Endothelial cell (in vitro differentiated cells): ENCODE measurements at regions not wholly inside any gene's neighbourhood (a gene's known extent, or its start where the extent isn't known, plus 50 kb on each side); places are given as distances from the start of the nearest gene placed in this dataset.

Experiments used
- DNase-seq: peaks from one replicate; pipeline ENCODE4 v3.0.0; 2021; ENCODE audit warnings: low spot score
- H3K27ac Mint-ChIP-seq: one replicate; pipeline ENCODE4 v1.8.0; 2021; ENCODE audit warnings: mixed read lengths, inconsistent platforms; ENCODE audit not compliant: unreplicated experiment
- H3K27me3 Mint-ChIP-seq: one replicate; pipeline ENCODE4 v1.8.0; 2021; ENCODE audit warnings: mild to moderate bottlenecking, moderate library complexity, mixed read lengths, inconsistent platforms; ENCODE audit not compliant: unreplicated experiment
- H3K36me3 Mint-ChIP-seq: one replicate; pipeline ENCODE4 v1.8.0; 2021; ENCODE audit warnings: mild to moderate bottlenecking, low read depth, mixed read lengths, inconsistent platforms; ENCODE audit not compliant: unreplicated experiment
- H3K4me1 Mint-ChIP-seq: one replicate; pipeline ENCODE4 v1.8.0; 2021; ENCODE audit warnings: mild to moderate bottlenecking, mixed read lengths, inconsistent platforms; ENCODE audit not compliant: unreplicated experiment
- H3K4me3 Mint-ChIP-seq: one replicate; pipeline ENCODE4 v1.8.0; 2021; ENCODE audit warnings: mild to moderate bottlenecking, mixed read lengths, inconsistent platforms; ENCODE audit not compliant: unreplicated experiment
- H3K9me3 Mint-ChIP-seq: one replicate; pipeline ENCODE4 v1.8.0; 2021; ENCODE audit warnings: mixed read lengths, inconsistent platforms; ENCODE audit not compliant: unreplicated experiment
- TF ChIP-seq, protein P1 (sequence below): fragments of 200-600 bp; sonication (generic); IDR thresholded peaks from one replicate; pipeline ENCODE4 v1.5.0; 2021; ENCODE audit warnings: antibody characterized with exemption; ENCODE audit not compliant: unreplicated experiment

DNA sequence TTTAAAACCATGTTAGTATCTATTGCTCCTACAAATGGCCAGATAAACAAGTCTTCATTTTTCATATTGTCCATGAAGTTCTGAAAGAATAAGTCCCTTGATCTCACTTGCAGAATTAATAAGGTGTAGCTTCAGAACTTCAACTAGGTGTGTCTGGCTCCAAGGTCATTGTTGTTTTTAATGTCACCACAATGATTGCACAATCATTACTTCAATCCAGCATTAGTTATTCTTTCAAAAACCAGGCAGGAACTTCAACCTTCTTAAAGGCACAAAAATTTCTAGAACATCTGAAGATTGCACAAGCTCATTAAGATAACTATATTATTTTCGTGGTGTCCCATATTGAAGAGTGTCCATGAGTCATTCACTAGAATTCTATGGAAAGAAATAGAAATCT, 1386.4 kb downstream of the CDH11 start:
- Mint-ChIP-seq H3K36me3 (no peaks in the 10 kb centered on the region), H3K27me3 (no peaks in the 10 kb centered on the region), H3K27ac (no peak overlapping the region), H3K9me3 (no peaks in the 10 kb centered on the region), H3K4me3 (no peak overlapping the region), H3K4me1 (no peaks in the 10 kb centered on the region)
- no peak for DNase-seq
- TF ChIP-seq, protein P1, sequence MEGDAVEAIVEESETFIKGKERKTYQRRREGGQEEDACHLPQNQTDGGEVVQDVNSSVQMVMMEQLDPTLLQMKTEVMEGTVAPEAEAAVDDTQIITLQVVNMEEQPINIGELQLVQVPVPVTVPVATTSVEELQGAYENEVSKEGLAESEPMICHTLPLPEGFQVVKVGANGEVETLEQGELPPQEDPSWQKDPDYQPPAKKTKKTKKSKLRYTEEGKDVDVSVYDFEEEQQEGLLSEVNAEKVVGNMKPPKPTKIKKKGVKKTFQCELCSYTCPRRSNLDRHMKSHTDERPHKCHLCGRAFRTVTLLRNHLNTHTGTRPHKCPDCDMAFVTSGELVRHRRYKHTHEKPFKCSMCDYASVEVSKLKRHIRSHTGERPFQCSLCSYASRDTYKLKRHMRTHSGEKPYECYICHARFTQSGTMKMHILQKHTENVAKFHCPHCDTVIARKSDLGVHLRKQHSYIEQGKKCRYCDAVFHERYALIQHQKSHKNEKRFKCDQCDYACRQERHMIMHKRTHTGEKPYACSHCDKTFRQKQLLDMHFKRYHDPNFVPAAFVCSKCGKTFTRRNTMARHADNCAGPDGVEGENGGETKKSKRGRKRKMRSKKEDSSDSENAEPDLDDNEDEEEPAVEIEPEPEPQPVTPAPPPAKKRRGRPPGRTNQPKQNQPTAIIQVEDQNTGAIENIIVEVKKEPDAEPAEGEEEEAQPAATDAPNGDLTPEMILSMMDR = no peak

DNA sequence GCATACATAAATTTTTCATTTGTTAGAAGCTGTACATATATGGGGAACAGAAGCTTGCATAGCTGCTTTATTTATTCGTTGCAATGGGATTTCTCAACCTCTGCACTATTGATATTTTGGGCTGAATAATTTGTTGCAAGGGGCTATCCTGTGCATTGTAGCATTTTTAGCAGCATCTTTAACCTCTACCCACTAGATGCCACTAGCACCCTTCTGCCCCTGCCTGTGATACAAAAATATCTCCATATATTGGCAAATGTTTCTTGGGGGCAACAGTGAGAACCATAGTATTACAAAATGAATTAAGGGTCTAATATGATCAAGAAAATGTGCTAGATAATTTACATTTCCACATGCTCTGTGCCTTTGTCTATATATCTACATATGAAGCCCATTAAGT, 1401.0 kb downstream of the CDH11 start:
- Mint-ChIP-seq H3K4me3 (no peak overlapping the region), H3K27me3 (no peaks in the 10 kb centered on the region), H3K9me3 (no peaks in the 10 kb centered on the region), H3K36me3 (no peaks in the 10 kb centered on the region), H3K4me1 (no peaks in the 10 kb centered on the region), H3K27ac (no peak overlapping the region)
- DNase-seq = no peak
- TF ChIP-seq, protein P1 = no peak

DNA sequence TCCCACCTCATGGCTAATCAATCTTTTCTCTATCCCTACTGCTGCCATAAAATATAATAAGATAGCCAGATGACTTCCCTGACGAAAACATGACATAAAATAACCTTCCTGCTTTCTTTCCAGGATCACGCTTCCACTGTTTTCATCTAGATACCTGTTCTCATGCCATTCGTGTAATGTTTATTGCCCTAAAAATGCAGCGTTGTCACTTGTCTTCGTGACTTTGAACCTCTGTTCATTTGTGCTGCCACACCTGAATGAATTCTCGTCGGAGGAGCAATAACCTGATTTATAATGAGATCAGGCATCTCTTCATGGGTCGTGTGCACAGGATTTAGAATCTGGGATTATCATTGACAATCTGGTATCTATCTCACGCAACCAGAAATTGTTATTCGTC, 1401.9 kb downstream of the CDH11 start:
- TF ChIP-seq, protein P1 = no peak
- DNase-seq = no peak
- no peak overlapping the region for H3K27ac Mint-ChIP-seq
- no peaks in the 10 kb centered on the region for H3K9me3 Mint-ChIP-seq
- no peaks in the 10 kb centered on the region for H3K27me3 Mint-ChIP-seq
- no peaks in the 10 kb centered on the region for H3K4me1 Mint-ChIP-seq
- no peaks in the 10 kb centered on the region for H3K36me3 Mint-ChIP-seq
- no peak overlapping the region for H3K4me3 Mint-ChIP-seq

DNA sequence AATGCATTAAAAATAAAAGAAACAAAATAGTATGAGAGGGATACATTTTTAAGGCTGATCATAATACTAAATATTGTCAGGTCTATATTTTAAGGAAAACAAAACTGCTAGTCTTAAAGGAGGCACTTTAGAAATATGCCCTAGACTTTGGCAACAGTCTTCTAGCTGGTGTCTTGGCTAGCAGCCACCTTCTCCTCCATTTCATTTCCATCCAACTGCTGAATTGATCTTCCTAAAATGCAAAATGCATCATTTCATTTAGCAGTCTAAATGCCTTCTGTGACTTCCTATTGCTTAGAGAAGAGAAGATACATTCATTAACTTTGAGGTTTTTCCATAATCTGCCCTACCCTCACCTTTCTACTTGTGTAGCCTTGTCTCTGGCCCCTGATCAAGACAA, 1404.1 kb downstream of the CDH11 start:
- H3K27ac Mint-ChIP-seq = no peak overlapping the region
- no peak overlapping the region for H3K4me3 Mint-ChIP-seq
- H3K27me3 Mint-ChIP-seq = no peaks in the 10 kb centered on the region
- DNase-seq = no peak
- no peaks in the 10 kb centered on the region for H3K9me3 Mint-ChIP-seq
- no peaks in the 10 kb centered on the region for H3K4me1 Mint-ChIP-seq
- TF ChIP-seq, protein P1 = no peak
- no peaks in the 10 kb centered on the region for H3K36me3 Mint-ChIP-seq

DNA sequence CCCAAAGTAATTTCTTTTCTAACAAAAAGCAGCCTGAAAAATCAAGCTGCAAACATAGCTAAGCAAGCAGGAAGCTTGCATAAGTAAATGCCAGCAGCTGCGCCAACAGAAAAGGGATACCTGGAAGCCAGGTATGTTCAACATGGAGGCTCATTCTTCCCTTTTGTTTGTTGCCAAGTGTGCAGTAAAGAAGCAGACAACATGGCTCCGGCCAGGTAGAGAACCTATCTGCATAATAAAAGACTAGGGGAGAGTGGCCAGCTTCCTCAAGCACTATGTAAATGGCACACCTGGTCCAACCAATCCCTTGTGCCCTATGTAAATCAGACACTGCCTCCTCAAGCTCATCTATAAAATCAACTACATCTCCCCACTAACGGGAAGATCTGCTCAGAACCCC, 1407.0 kb downstream of the CDH11 start:
- TF ChIP-seq, protein P1 = no peak
- H3K27me3 Mint-ChIP-seq = no peaks in the 10 kb centered on the region
- DNase-seq = no peak
- H3K4me3 Mint-ChIP-seq = no peak overlapping the region
- no peaks in the 10 kb centered on the region for H3K4me1 Mint-ChIP-seq
- no peak overlapping the region for H3K27ac Mint-ChIP-seq
- no peaks in the 10 kb centered on the region for H3K36me3 Mint-ChIP-seq
- H3K9me3 Mint-ChIP-seq = no peaks in the 10 kb centered on the region
